ENCODE measurements at regions not wholly inside any gene's neighbourhood (a gene's known extent, or its start where the extent isn't known, plus 50 kb on each side); places are given as distances from the start of the nearest gene placed in this dataset.
A peak's percentile ranks its signal among the peaks of the same experiment; 100 is the strongest.

- Histone ChIP-seq H3K4me2 (ENCODE audit: insufficient read depth, low read length, poor library complexity, severe bottlenecking) (no peak overlapping the region), H3K23ac (ENCODE audit: low read depth, low read length, poor library complexity) (no peak overlapping the region), H4K8ac (ENCODE audit: low read depth, low read length) (no peak overlapping the region), H3K27ac (replicated peaks; ENCODE audit: low read length) (no peak overlapping the region), H4K91ac (ENCODE audit: low read depth, low read length, poor library complexity) (no peak overlapping the region), H3K27me3 (ENCODE audit: control insufficient read depth in 3 of 3, insufficient read depth in 3 of 3, low read depth in 1 of 3, low read length in 3 of 3) (no peaks in the 10 kb centered on the region), H2BK15ac (ENCODE audit: low read length) (no peak overlapping the region), H2BK12ac (ENCODE audit: low read length) (no peak overlapping the region), H3K18ac (ENCODE audit: low read length) (no peak overlapping the region), H3K4me1 (ENCODE audit: control insufficient read depth in 2 of 2, insufficient read depth in 1 of 2, low read depth in 1 of 2, low read length in 2 of 2) (no peaks in the 10 kb centered on the region), H2AFZ (ENCODE audit: low read length) (no peak overlapping the region), H3K14ac (ENCODE audit: low read length) (no peak overlapping the region), H3K79me1 (ENCODE audit: low read depth, low read length) (no peaks in the 10 kb centered on the region), H3K4ac (ENCODE audit: low read length) (no peak overlapping the region), H2BK120ac (ENCODE audit: low read depth, low read length) (no peak overlapping the region), H3K36me3 (replicated peaks in 1 of 2; ENCODE audit: control insufficient read depth in 2 of 2, insufficient read depth in 2 of 2, low read length in 2 of 2) (no peaks in the 10 kb centered on the region), H2BK5ac (ENCODE audit: low read length) (no peak overlapping the region), H3K4me3 (ENCODE audit: low read length in 2 of 2) (no peak overlapping the region), H3K9ac (ENCODE audit: low read depth, low read length, poor library complexity) (no peak overlapping the region), H2AK5ac (ENCODE audit: low read depth, low read length) (no peak overlapping the region), H3K9me3 (replicated peaks in 1 of 2; ENCODE audit: control insufficient read depth in 2 of 2, insufficient read depth in 1 of 2, low read depth in 1 of 2, low read length in 2 of 2) (no peaks in the 10 kb centered on the region)
- DNase-seq (ENCODE audit: low spot score) = no peak
- no CpG with 5 or more reads among the region's 1 CpG for WGBS, 2 donors (ENCODE audit: extremely low coverage in 2 of 2, insufficient read length in 2 of 2, insufficient replicate concordance in 1 of 2)
These were observed 237.7 kb upstream of the DACH1 start for GRCh38 chr13:72104656-72105180.

GRCh38 chr13:72101768-72102400, 234.9 kb upstream of the DACH1 start:
- no peak overlapping the region for H4K8ac ChIP-seq (ENCODE audit: low read depth, low read length)
- H3K27me3 ChIP-seq (ENCODE audit: control insufficient read depth in 3 of 3, insufficient read depth in 3 of 3, low read depth in 1 of 3, low read length in 3 of 3) = no peaks in the 10 kb centered on the region
- no peak overlapping the region for H2AK5ac ChIP-seq (ENCODE audit: low read depth, low read length)
- no peak for DNase-seq (ENCODE audit: low spot score)
- no peak overlapping the region for H2BK5ac ChIP-seq (ENCODE audit: low read length)
- H2BK15ac ChIP-seq (ENCODE audit: low read length) = no peak overlapping the region
- no peak overlapping the region for H2BK120ac ChIP-seq (ENCODE audit: low read depth, low read length)
- WGBS, 2 donors (ENCODE audit: extremely low coverage in 2 of 2, insufficient read length in 2 of 2, insufficient replicate concordance in 1 of 2) = no CpG with 5 or more reads among the region's 3 CpGs
- no peaks in the 10 kb centered on the region for H3K79me1 ChIP-seq (ENCODE audit: low read depth, low read length)
- H2AFZ ChIP-seq (ENCODE audit: low read length) = peak overlapping the region; percentile 47
- H3K9me3 ChIP-seq (replicated peaks in 1 of 2; ENCODE audit: control insufficient read depth in 2 of 2, insufficient read depth in 1 of 2, low read depth in 1 of 2, low read length in 2 of 2) = no peaks in the 10 kb centered on the region
- H3K27ac ChIP-seq (replicated peaks; ENCODE audit: low read length) = no peak overlapping the region
- H3K18ac ChIP-seq (ENCODE audit: low read length) = no peak overlapping the region
- no peak overlapping the region for H2BK12ac ChIP-seq (ENCODE audit: low read length)
- no peak overlapping the region for H3K4me2 ChIP-seq (ENCODE audit: insufficient read depth, low read length, poor library complexity, severe bottlenecking)
- no peak overlapping the region for H4K91ac ChIP-seq (ENCODE audit: low read depth, low read length, poor library complexity)
- H3K4me3 ChIP-seq (ENCODE audit: low read length in 2 of 2) = no peak overlapping the region
- H3K4me1 ChIP-seq (ENCODE audit: control insufficient read depth in 2 of 2, insufficient read depth in 1 of 2, low read depth in 1 of 2, low read length in 2 of 2) = no peaks in the 10 kb centered on the region
- H3K36me3 ChIP-seq (replicated peaks in 1 of 2; ENCODE audit: control insufficient read depth in 2 of 2, insufficient read depth in 2 of 2, low read length in 2 of 2) = no peaks in the 10 kb centered on the region
- H3K9ac ChIP-seq (ENCODE audit: low read depth, low read length, poor library complexity) = no peak overlapping the region
- H3K23ac ChIP-seq (ENCODE audit: low read depth, low read length, poor library complexity) = no peak overlapping the region
- H3K14ac ChIP-seq (ENCODE audit: low read length) = no peak overlapping the region
- no peak overlapping the region for H3K4ac ChIP-seq (ENCODE audit: low read length)

GRCh38 chr13:72100339-72100738, 233.3 kb upstream of the DACH1 start:
- DNase-seq (ENCODE audit: low spot score) = no peak
- no peaks in the 10 kb centered on the region for H3K36me3 ChIP-seq (replicated peaks in 1 of 2; ENCODE audit: control insufficient read depth in 2 of 2, insufficient read depth in 2 of 2, low read length in 2 of 2)
- H3K9me3 ChIP-seq (replicated peaks in 1 of 2; ENCODE audit: control insufficient read depth in 2 of 2, insufficient read depth in 1 of 2, low read depth in 1 of 2, low read length in 2 of 2) = no peaks in the 10 kb centered on the region
- H3K4me2 ChIP-seq (ENCODE audit: insufficient read depth, low read length, poor library complexity, severe bottlenecking) = no peak overlapping the region
- H3K18ac ChIP-seq (ENCODE audit: low read length) = no peak overlapping the region
- H3K79me1 ChIP-seq (ENCODE audit: low read depth, low read length) = no peaks in the 10 kb centered on the region
- H3K4me1 ChIP-seq (ENCODE audit: control insufficient read depth in 2 of 2, insufficient read depth in 1 of 2, low read depth in 1 of 2, low read length in 2 of 2) = no peaks in the 10 kb centered on the region
- no peak overlapping the region for H2BK12ac ChIP-seq (ENCODE audit: low read length)
- H3K4ac ChIP-seq (ENCODE audit: low read length) = no peak overlapping the region
- no peak overlapping the region for H3K14ac ChIP-seq (ENCODE audit: low read length)
- H3K27me3 ChIP-seq (ENCODE audit: control insufficient read depth in 3 of 3, insufficient read depth in 3 of 3, low read depth in 1 of 3, low read length in 3 of 3) = no peaks in the 10 kb centered on the region
- H3K23ac ChIP-seq (ENCODE audit: low read depth, low read length, poor library complexity) = no peak overlapping the region
- H2AK5ac ChIP-seq (ENCODE audit: low read depth, low read length) = no peak overlapping the region
- no peak overlapping the region for H2BK120ac ChIP-seq (ENCODE audit: low read depth, low read length)
- H2BK5ac ChIP-seq (ENCODE audit: low read length) = no peak overlapping the region
- H4K91ac ChIP-seq (ENCODE audit: low read depth, low read length, poor library complexity) = no peak overlapping the region
- no peak overlapping the region for H3K9ac ChIP-seq (ENCODE audit: low read depth, low read length, poor library complexity)
- H2AFZ ChIP-seq (ENCODE audit: low read length) = no peak overlapping the region
- no CpG with 5 or more reads among the region's 2 CpGs for WGBS, 2 donors (ENCODE audit: extremely low coverage in 2 of 2, insufficient read length in 2 of 2, insufficient replicate concordance in 1 of 2)
- H3K27ac ChIP-seq (replicated peaks; ENCODE audit: low read length) = no peak overlapping the region
- H4K8ac ChIP-seq (ENCODE audit: low read depth, low read length) = no peak overlapping the region
- no peak overlapping the region for H3K4me3 ChIP-seq (ENCODE audit: low read length in 2 of 2)
- no peak overlapping the region for H2BK15ac ChIP-seq (ENCODE audit: low read length)

- H3K14ac ChIP-seq (ENCODE audit: low read length) = no peak overlapping the region
- no peak overlapping the region for H3K4me3 ChIP-seq (ENCODE audit: low read length in 2 of 2)
- no peaks in the 10 kb centered on the region for H3K27me3 ChIP-seq (ENCODE audit: control insufficient read depth in 3 of 3, insufficient read depth in 3 of 3, low read depth in 1 of 3, low read length in 3 of 3)
- no peak overlapping the region for H3K9ac ChIP-seq (ENCODE audit: low read depth, low read length, poor library complexity)
- DNase-seq (ENCODE audit: low spot score) = no peak
- H2AFZ ChIP-seq (ENCODE audit: low read length) = peak overlapping the region; percentile 67
- H4K8ac ChIP-seq (ENCODE audit: low read depth, low read length) = no peak overlapping the region
- H3K23ac ChIP-seq (ENCODE audit: low read depth, low read length, poor library complexity) = no peak overlapping the region
- no peak overlapping the region for H2BK12ac ChIP-seq (ENCODE audit: low read length)
- no peak overlapping the region for H3K18ac ChIP-seq (ENCODE audit: low read length)
- no peak overlapping the region for H4K91ac ChIP-seq (ENCODE audit: low read depth, low read length, poor library complexity)
- no peak overlapping the region for H2BK5ac ChIP-seq (ENCODE audit: low read length)
- no peaks in the 10 kb centered on the region for H3K79me1 ChIP-seq (ENCODE audit: low read depth, low read length)
- no peak overlapping the region for H3K27ac ChIP-seq (replicated peaks; ENCODE audit: low read length)
- H3K36me3 ChIP-seq (replicated peaks in 1 of 2; ENCODE audit: control insufficient read depth in 2 of 2, insufficient read depth in 2 of 2, low read length in 2 of 2) = no peaks in the 10 kb centered on the region
- no peak overlapping the region for H2BK120ac ChIP-seq (ENCODE audit: low read depth, low read length)
- no peak overlapping the region for H2AK5ac ChIP-seq (ENCODE audit: low read depth, low read length)
- no peaks in the 10 kb centered on the region for H3K9me3 ChIP-seq (replicated peaks in 1 of 2; ENCODE audit: control insufficient read depth in 2 of 2, insufficient read depth in 1 of 2, low read depth in 1 of 2, low read length in 2 of 2)
- no peak overlapping the region for H3K4ac ChIP-seq (ENCODE audit: low read length)
- no peaks in the 10 kb centered on the region for H3K4me1 ChIP-seq (ENCODE audit: control insufficient read depth in 2 of 2, insufficient read depth in 1 of 2, low read depth in 1 of 2, low read length in 2 of 2)
- no peak overlapping the region for H3K4me2 ChIP-seq (ENCODE audit: insufficient read depth, low read length, poor library complexity, severe bottlenecking)
- H2BK15ac ChIP-seq (ENCODE audit: low read length) = no peak overlapping the region
These were observed 230.6 kb upstream of the DACH1 start for GRCh38 chr13:72097568-72097967.

Measured in neuronal stem cell (in vitro differentiated cells).